Activated naive CD8-positive, alpha-beta T cell treated with anti-CD3 and anti-CD28 coated beads, Interleukin-2, amount 50 U/mL, for 24 hours (primary cell): ENCODE measurements at regions not wholly inside any gene's neighbourhood (a gene's known extent, or its start where the extent isn't known, plus 50 kb on each side); places are given as distances from the start of the nearest gene placed in this dataset.

Source experiments
- ATAC-seq: fragments of 150-1000 bp; cut with Tn5 transposase; one replicate; pipeline ENCODE4 v1.10.0; 2021
- DNase-seq: peaks from one replicate; pipeline ENCODE4 v3.0.0; 2021
- H3K27ac Mint-ChIP-seq: one replicate; pipeline ENCODE4 v1.8.0; 2021; ENCODE audit warnings: mild to moderate bottlenecking, mixed read lengths
- H3K27me3 Mint-ChIP-seq: one replicate; pipeline ENCODE4 v1.8.0; 2021; ENCODE audit warnings: mixed read lengths
- H3K36me3 Mint-ChIP-seq: one replicate; pipeline ENCODE4 v1.8.0; 2021; ENCODE audit warnings: low read depth, mixed read lengths
- H3K4me1 Mint-ChIP-seq: one replicate; pipeline ENCODE4 v1.8.0; 2021; ENCODE audit warnings: mixed read lengths
- H3K4me3 Mint-ChIP-seq: one replicate; pipeline ENCODE4 v1.8.0; 2021; ENCODE audit warnings: mild to moderate bottlenecking, moderate library complexity, mixed read lengths
- H3K9me3 Mint-ChIP-seq: one replicate; pipeline ENCODE4 v1.8.0; 2021; ENCODE audit warnings: mixed read lengths

- Mint-ChIP-seq H3K9me3 (no peaks in the 10 kb centered on the region), H3K4me1 (no peaks in the 10 kb centered on the region), H3K27me3 (peaks cover 32% of the 10 kb centered on the region), H3K27ac (no peak overlapping the region), H3K4me3 (no peak overlapping the region), H3K36me3 (no peaks in the 10 kb centered on the region)
- DNase-seq (no peak), ATAC-seq (no peak)
Measured at GRCh38 chr22:27295040-27295439, 506.5 kb downstream of the MN1 start.

- DNase-seq (no peak), ATAC-seq (no peak)
- no peak overlapping the region for H3K4me3 Mint-ChIP-seq
- no peaks in the 10 kb centered on the region for H3K9me3 Mint-ChIP-seq
- H3K27me3 Mint-ChIP-seq = peaks cover 32% of the 10 kb centered on the region
- no peaks in the 10 kb centered on the region for H3K36me3 Mint-ChIP-seq
- no peaks in the 10 kb centered on the region for H3K4me1 Mint-ChIP-seq
- no peak overlapping the region for H3K27ac Mint-ChIP-seq
Measured at GRCh38 chr22:27295605-27296004, 506.0 kb downstream of the MN1 start.

- Mint-ChIP-seq H3K27ac (no peak overlapping the region), H3K4me1 (no peaks in the 10 kb centered on the region), H3K36me3 (no peaks in the 10 kb centered on the region), H3K27me3 (peaks cover 32% of the 10 kb centered on the region), H3K4me3 (no peak overlapping the region), H3K9me3 (no peaks in the 10 kb centered on the region)
- ATAC-seq (no peak), DNase-seq (no peak)
Measured at GRCh38 chr22:27296091-27296675, 505.4 kb downstream of the MN1 start.

GRCh38 chr22:27297125-27297524 is 504.4 kb downstream of the MN1 start:
- Mint-ChIP-seq H3K27ac (no peak overlapping the region), H3K36me3 (no peaks in the 10 kb centered on the region), H3K4me1 (no peaks in the 10 kb centered on the region), H3K27me3 (peaks cover 34% of the 10 kb centered on the region), H3K9me3 (no peaks in the 10 kb centered on the region), H3K4me3 (no peak overlapping the region)
- no peak for ATAC-seq
- no peak for DNase-seq

DNA sequence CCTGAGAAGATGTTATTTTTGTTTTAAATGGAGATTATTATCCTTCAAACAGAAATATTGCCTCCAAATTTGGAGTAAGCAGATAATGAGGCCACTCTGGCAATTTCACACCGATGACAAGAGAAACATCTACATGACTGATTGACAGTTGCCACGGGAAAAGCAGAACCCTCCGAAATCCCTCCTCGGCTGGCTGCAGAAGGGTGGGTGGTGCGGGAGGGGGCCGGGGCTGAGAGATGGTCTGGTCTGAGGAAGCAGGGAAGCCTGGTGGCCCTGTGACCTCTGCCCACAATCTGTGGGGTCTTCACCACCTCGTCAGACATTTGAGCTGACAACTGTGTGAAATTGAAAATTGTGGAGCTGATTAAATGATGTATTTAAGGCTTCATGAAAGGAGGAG is 503.2 kb downstream of the MN1 start:
- Mint-ChIP-seq H3K27ac (no peak overlapping the region), H3K4me1 (no peaks in the 10 kb centered on the region), H3K36me3 (no peaks in the 10 kb centered on the region), H3K27me3 (peaks cover 37% of the 10 kb centered on the region), H3K9me3 (no peaks in the 10 kb centered on the region), H3K4me3 (no peak overlapping the region)
- DNase-seq (no peak), ATAC-seq (no peak)

- Mint-ChIP-seq H3K4me3 (no peak overlapping the region), H3K27me3 (peaks cover 37% of the 10 kb centered on the region), H3K36me3 (no peaks in the 10 kb centered on the region), H3K4me1 (no peaks in the 10 kb centered on the region), H3K27ac (no peak overlapping the region), H3K9me3 (no peaks in the 10 kb centered on the region)
- DNase-seq (no peak), ATAC-seq (no peak)
Measured at GRCh38 chr22:27298742-27299141, 502.8 kb downstream of the MN1 start.

GRCh38 chr22:27299181-27300085 is 502.1 kb downstream of the MN1 start:
- Mint-ChIP-seq H3K4me3 (no peak overlapping the region), H3K4me1 (no peaks in the 10 kb centered on the region), H3K27me3 (peaks cover 37% of the 10 kb centered on the region), H3K9me3 (no peaks in the 10 kb centered on the region), H3K27ac (no peak overlapping the region), H3K36me3 (no peaks in the 10 kb centered on the region)
- DNase-seq (no peak), ATAC-seq (no peak)

GRCh38 chr22:27300536-27301285 is 500.8 kb downstream of the MN1 start:
- Mint-ChIP-seq H3K27ac (no peak overlapping the region), H3K36me3 (no peaks in the 10 kb centered on the region), H3K9me3 (no peaks in the 10 kb centered on the region), H3K4me3 (no peak overlapping the region), H3K4me1 (no peaks in the 10 kb centered on the region), H3K27me3 (peaks cover 31% of the 10 kb centered on the region)
- DNase-seq = no peak
- no peak for ATAC-seq

- H3K4me3 Mint-ChIP-seq = no peak overlapping the region
- ATAC-seq = no peak
- no peaks in the 10 kb centered on the region for H3K9me3 Mint-ChIP-seq
- no peaks in the 10 kb centered on the region for H3K36me3 Mint-ChIP-seq
- H3K27ac Mint-ChIP-seq = no peak overlapping the region
- peaks cover 22% of the 10 kb centered on the region for H3K27me3 Mint-ChIP-seq
- no peak for DNase-seq
- H3K4me1 Mint-ChIP-seq = no peaks in the 10 kb centered on the region
Measured at GRCh38 chr22:27302501-27302900, 499.1 kb downstream of the MN1 start.

GRCh38 chr22:27303718-27304117 is 497.8 kb downstream of the MN1 start:
- Mint-ChIP-seq H3K27ac (no peak overlapping the region), H3K4me1 (no peaks in the 10 kb centered on the region), H3K9me3 (peaks cover 1% of the 10 kb centered on the region), H3K36me3 (no peaks in the 10 kb centered on the region), H3K27me3 (peaks cover 11% of the 10 kb centered on the region), H3K4me3 (no peak overlapping the region)
- ATAC-seq (no peak), DNase-seq (no peak)

DNA sequence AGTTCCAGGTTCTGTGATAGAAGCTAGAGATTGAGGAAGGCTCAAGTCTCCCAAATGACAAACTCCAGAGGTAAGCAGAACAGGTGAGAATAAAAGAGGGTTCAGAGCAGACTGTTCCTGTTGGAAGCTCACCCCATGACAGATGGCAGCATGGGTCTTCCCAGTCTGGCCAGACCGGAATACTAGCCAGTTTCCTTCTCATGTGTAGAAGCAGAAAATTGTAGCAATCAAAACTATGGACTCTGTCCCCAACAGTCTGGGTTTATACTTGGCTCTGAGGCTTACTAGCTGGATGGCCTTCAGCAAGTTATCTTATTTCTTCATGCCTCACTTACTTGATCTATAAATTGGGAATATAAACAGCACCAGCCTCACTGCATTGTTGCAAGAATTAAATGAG is 494.8 kb downstream of the MN1 start:
- ATAC-seq (no peak), DNase-seq (no peak)
- Mint-ChIP-seq H3K36me3 (no peaks in the 10 kb centered on the region), H3K4me1 (no peaks in the 10 kb centered on the region), H3K9me3 (peaks cover 4% of the 10 kb centered on the region), H3K4me3 (no peak overlapping the region), H3K27ac (no peak overlapping the region), H3K27me3 (peaks cover 7% of the 10 kb centered on the region)

DNA sequence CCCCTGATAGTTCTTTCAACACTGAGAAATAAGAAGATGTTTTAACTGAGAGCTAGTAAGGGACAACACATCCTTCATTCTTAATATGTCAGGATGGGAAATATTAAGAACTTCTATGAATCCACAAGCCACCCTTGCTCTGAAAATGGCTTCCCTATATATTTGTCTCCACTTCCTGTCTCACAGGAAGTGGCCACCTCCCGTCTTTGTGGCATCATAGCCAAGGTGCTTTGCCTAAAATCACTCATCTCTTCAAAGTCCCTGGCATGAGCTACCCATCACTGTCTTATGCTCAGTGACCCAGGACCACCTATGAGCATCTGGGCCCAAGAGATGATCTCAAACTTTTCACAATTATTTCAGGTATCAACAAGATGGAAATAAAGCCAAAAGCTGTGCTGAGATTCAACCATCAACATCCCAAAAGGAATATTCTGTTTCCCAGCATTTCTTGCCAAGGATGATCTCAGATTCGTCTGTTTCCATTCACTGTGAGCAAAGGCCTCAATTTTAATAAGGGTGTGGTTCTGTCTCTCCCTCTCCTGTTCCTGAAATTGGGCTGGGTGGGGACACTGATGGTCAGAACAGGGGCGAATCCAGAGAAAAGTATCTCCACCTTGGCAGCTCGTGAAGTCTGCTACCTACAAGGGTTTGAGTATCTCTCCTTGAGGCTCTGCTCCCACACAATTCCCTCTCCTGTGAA is 493.9 kb downstream of the MN1 start:
- Mint-ChIP-seq H3K27ac (no peak overlapping the region), H3K4me1 (no peaks in the 10 kb centered on the region), H3K4me3 (no peak overlapping the region), H3K9me3 (peaks cover 4% of the 10 kb centered on the region), H3K27me3 (peaks cover 3% of the 10 kb centered on the region), H3K36me3 (no peaks in the 10 kb centered on the region)
- DNase-seq (no peak), ATAC-seq (no peak)

DNA sequence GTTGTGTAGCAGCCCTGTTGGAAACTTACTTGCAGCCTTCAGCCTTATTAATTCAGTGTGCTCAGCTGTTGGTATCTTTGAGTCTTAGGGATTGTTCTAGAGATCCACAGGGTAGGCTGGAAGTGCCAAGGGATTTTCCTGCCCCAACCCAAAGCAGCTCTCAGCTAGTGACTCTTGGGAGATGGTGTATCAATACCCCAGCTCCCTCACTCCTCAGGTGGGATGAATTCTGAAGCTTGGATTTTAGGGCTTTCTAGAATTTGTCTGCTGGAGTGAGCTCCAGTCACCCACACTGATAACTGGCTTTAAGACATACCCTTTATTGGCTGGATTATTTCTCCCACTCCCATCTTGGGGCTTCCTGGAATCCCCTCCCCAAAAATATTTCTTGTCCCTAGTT is 493.0 kb downstream of the MN1 start:
- Mint-ChIP-seq H3K9me3 (peaks cover 4% of the 10 kb centered on the region), H3K27me3 (peaks cover 2% of the 10 kb centered on the region), H3K27ac (no peak overlapping the region), H3K4me3 (no peak overlapping the region), H3K4me1 (no peaks in the 10 kb centered on the region), H3K36me3 (no peaks in the 10 kb centered on the region)
- ATAC-seq = no peak
- DNase-seq = no peak

DNA sequence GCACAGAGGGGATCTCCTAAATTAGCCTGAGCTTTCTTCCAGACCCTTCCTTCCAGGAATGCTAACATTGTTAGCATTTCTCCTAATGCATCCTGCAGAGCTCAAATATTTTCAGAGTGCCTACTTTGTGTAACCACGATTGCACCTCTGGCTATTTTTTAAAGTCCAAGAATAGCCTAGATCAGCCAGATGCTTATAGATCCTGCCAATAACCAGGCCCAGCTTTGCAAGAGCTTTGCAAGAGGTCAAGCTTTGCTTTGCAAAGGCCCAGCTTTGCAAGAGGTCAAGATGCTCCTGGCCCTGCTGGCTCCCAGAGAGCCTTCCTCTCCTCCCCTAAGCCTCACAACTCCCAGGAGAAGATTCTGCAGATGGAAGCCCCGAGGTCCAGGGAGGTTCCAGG is 491.9 kb downstream of the MN1 start:
- H3K36me3 Mint-ChIP-seq = no peaks in the 10 kb centered on the region
- H3K9me3 Mint-ChIP-seq = peaks cover 4% of the 10 kb centered on the region
- no peaks in the 10 kb centered on the region for H3K4me1 Mint-ChIP-seq
- ATAC-seq = no peak
- H3K27ac Mint-ChIP-seq = no peak overlapping the region
- DNase-seq = no peak
- no peak overlapping the region for H3K4me3 Mint-ChIP-seq
- peaks cover 3% of the 10 kb centered on the region for H3K27me3 Mint-ChIP-seq
